ENCODE measurements at regions not wholly inside any gene's neighbourhood (a gene's known extent, or its start where the extent isn't known, plus 50 kb on each side); places are given as distances from the start of the nearest gene placed in this dataset.
"Not testable (repeated sequence)": the region's sequence is repeated elsewhere in the genome, so short reads cannot be mapped to it uniquely, and the experiment has no call there.

- POLR2A ChIA-PET: no interaction called here
- CTCF ChIA-PET: no interaction called here
- H3K4me3 ChIP-seq (ENCODE audit: low read depth, low read length): no peak overlapping the region
- DNase-seq (ENCODE audit: low read depth): no peak
- no peaks in the 10 kb centered on the region for H3K27me3 ChIP-seq (ENCODE audit: control insufficient read depth, insufficient read depth, low read length)
- no peaks in the 10 kb centered on the region for H3K36me3 ChIP-seq (ENCODE audit: control insufficient read depth, insufficient read depth, low read length)
- TF ChIP-seq CTCF (IDR thresholded peaks at IDR 0.05; ENCODE audit: insufficient read depth, low read depth, low read length): no peak
These were observed 67.4 kb upstream of the GBA3 start for GRCh38 chr4:22625311-22625710.

DNA sequence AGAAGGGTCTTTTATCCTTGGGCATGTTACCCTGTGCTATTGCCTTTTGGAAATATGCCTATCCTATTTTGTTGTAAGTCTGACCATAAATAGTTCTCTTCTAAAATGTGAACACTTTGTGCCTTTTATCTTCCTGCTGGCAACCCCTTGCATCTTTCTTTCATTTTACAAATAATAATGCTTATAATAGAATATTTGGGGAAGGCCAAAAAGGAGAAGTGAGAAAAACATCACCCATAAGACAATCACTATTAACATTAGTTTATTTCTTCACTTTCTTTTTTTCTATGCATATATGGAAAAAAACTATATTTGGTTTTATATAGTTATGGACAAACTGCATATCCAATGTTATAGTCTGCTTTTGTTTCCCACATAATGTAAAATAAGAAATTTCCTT is 64.9 kb upstream of the GBA3 start:
- H3K27me3 ChIP-seq (ENCODE audit: control insufficient read depth, insufficient read depth, low read length); H3K36me3 ChIP-seq (ENCODE audit: control insufficient read depth, insufficient read depth, low read length); POLR2A ChIA-PET; DNase-seq (ENCODE audit: low read depth); H3K4me3 ChIP-seq (ENCODE audit: low read depth, low read length): not testable (repeated sequence)
- CTCF ChIA-PET: interaction anchor here (0.7 kb wide), 1 partner anchor 10 kb away, joined by 3 read pairs; no protein-coding TSS in a partner anchor

DNA sequence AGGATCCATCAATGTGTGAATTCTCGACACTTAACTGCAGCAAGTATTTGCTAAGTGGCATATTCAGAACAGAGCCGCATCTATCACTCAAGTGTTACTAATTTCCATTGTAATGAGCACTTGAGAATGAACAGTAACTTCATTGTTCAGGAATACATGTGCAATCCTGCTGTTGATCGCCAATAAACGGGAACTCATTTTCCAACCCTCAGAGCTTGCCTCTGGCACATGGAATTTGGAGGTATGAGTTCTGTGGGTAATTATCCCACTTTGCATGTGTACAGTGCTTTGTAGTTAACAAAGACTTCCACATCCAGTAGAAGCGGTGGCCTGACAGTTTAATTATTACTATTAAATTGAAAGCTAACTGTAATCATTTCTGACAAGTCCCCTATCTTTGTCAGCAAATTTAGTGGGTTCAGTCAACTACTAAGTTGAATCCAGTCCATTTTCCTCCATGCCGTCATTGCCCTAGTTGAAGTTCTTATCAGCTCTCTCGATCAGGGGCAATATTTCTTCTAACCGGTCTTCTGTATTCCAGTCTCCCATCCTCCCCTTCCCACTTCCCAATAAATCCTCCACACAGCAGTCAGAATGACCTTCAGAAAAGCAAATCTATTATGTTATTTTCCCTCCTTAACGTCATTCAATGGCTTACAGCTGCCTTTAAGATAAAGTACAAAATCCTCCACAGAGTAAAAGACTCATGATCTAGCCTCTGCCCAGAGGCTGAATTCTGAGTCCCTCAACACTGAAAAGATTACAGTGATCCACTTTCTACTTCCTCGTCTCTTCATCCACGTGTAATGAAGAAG is 62.4 kb upstream of the GBA3 start:
- H3K27me3 ChIP-seq (ENCODE audit: control insufficient read depth, insufficient read depth, low read length); H3K36me3 ChIP-seq (ENCODE audit: control insufficient read depth, insufficient read depth, low read length); DNase-seq (ENCODE audit: low read depth); POLR2A ChIA-PET; CTCF ChIA-PET; H3K4me3 ChIP-seq (ENCODE audit: low read depth, low read length): not testable (repeated sequence)

- POLR2A ChIA-PET; DNase-seq (ENCODE audit: low read depth); H3K27me3 ChIP-seq (ENCODE audit: control insufficient read depth, insufficient read depth, low read length); H3K4me3 ChIP-seq (ENCODE audit: low read depth, low read length); CTCF ChIA-PET; H3K36me3 ChIP-seq (ENCODE audit: control insufficient read depth, insufficient read depth, low read length): not testable (repeated sequence)
These were observed 61.6 kb upstream of the GBA3 start for GRCh38 chr4:22631167-22631566.

- TF ChIP-seq CTCF (IDR thresholded peaks at IDR 0.05; ENCODE audit: insufficient read depth, low read depth, low read length): no peak
- no peak for DNase-seq (ENCODE audit: low read depth)
- Histone ChIP-seq H3K36me3 (ENCODE audit: control insufficient read depth, insufficient read depth, low read length) (no peaks in the 10 kb centered on the region), H3K27me3 (ENCODE audit: control insufficient read depth, insufficient read depth, low read length) (no peaks in the 10 kb centered on the region), H3K4me3 (ENCODE audit: low read depth, low read length) (no peak overlapping the region)
- ChIA-PET CTCF (no interaction called here), POLR2A (no interaction called here)
These were observed 58.1 kb upstream of the GBA3 start for GRCh38 chr4:22634541-22635181.

- H3K36me3 ChIP-seq (ENCODE audit: control insufficient read depth, insufficient read depth, low read length); DNase-seq (ENCODE audit: low read depth); POLR2A ChIA-PET; CTCF ChIA-PET; H3K27me3 ChIP-seq (ENCODE audit: control insufficient read depth, insufficient read depth, low read length); H3K4me3 ChIP-seq (ENCODE audit: low read depth, low read length): not testable (repeated sequence)
These were observed 57.6 kb upstream of the GBA3 start for GRCh38 chr4:22635182-22635549.

- Histone ChIP-seq H3K4me3 (ENCODE audit: low read depth, low read length) (no peak overlapping the region), H3K36me3 (ENCODE audit: control insufficient read depth, insufficient read depth, low read length) (no peaks in the 10 kb centered on the region), H3K27me3 (ENCODE audit: control insufficient read depth, insufficient read depth, low read length) (no peaks in the 10 kb centered on the region)
- no peak for TF ChIP-seq CTCF (IDR thresholded peaks at IDR 0.05; ENCODE audit: insufficient read depth, low read depth, low read length)
- ChIA-PET POLR2A (no interaction called here), CTCF (no interaction called here)
- no peak for DNase-seq (ENCODE audit: low read depth)
These were observed 57.0 kb upstream of the GBA3 start for GRCh38 chr4:22635692-22636091.

Data from BJ (cell line).